GM12874 (cell line): ENCODE measurements at regions not wholly inside any gene's neighbourhood (a gene's known extent, or its start where the extent isn't known, plus 50 kb on each side); places are given as distances from the start of the nearest gene placed in this dataset.

Experiments
- TF ChIP-seq, protein P1 (sequence below): IDR thresholded peaks from 2 replicates; pipeline ENCODE4 v1.5.1; 2011; ENCODE audit warnings: low read depth, mild to moderate bottlenecking, control low read depth, low read length, moderate library complexity; ENCODE audit not compliant: insufficient read depth

DNA sequence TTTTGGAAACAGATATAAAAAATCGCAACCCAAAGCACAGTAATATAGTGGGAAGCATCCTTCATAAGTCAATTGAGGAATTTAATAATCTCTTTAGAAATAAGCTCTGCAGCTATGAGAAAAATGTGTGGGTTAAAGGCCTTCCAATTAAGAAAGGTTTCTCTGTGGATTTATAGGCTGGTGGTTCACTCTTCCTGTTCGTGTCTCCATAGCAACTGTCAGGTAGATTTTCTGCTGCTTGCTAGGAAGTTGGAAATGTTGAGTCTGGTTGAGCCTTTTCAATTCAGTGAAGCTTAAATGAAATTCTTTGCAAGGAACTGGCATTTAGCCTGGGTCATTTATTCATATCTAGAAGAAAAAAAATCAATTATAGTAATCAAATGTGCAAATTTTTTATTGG, 652.8 kb upstream of the CELF2 start:
- TF ChIP-seq, protein P1, sequence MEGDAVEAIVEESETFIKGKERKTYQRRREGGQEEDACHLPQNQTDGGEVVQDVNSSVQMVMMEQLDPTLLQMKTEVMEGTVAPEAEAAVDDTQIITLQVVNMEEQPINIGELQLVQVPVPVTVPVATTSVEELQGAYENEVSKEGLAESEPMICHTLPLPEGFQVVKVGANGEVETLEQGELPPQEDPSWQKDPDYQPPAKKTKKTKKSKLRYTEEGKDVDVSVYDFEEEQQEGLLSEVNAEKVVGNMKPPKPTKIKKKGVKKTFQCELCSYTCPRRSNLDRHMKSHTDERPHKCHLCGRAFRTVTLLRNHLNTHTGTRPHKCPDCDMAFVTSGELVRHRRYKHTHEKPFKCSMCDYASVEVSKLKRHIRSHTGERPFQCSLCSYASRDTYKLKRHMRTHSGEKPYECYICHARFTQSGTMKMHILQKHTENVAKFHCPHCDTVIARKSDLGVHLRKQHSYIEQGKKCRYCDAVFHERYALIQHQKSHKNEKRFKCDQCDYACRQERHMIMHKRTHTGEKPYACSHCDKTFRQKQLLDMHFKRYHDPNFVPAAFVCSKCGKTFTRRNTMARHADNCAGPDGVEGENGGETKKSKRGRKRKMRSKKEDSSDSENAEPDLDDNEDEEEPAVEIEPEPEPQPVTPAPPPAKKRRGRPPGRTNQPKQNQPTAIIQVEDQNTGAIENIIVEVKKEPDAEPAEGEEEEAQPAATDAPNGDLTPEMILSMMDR = no peak

DNA sequence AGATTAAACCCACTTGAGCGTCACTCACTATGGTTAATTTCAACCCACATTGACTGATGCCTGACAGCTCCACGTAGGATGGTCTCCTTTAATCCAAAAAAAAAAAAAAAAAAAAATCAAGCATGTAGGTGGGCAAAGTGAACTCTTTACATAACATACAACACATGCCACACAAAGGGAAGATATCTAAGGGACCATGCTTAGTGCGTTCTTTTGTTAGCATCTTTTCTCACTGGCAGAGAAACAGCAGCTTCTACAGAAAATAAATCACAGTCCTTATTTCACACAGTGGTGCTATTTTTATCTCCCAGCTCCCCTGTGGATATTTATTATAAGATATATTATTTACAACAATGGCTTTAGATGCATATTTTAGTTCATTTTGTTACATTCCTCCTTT, 652.0 kb upstream of the CELF2 start:
- TF ChIP-seq, protein P1 = no peak

DNA sequence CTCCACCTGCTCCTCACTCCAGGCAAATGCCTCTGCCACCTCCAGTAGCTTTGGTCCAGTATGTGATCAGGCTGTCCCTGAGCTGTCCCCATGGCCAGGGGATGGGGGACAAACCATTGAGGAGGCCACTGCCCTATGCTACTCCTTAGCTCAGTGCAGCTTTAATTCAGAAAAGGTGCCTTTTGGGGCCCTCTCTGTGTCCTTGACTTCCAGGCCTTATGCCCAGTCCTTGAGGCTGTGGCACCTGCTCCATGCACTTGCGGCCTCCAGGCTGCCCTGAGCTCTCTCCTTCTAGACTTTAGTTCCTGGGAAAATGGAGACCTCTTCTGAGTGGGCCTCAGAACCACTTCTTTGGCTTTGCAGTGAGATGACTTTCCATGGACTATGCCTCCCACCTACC, 650.8 kb upstream of the CELF2 start:
- TF ChIP-seq, protein P1 = no peak

DNA sequence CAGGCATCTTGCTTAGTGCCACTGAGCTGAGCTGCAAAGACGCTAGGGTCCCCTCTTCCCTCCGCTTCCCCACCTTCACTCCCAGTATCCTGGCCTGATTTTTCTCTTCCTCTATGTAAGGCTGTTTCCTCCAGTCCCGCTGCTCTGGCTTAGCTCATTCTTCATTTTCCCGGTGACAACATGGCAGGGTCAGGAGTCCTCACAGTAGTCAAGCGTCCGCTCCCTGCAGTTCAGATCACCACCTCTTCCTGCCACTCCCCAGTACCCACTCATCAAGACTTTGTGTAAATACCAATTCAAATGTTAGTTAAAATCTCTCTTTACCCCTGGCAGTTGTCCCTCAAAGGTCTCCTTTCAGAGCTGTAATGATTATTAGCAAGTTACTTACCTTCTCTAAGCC, 650.4 kb upstream of the CELF2 start:
- TF ChIP-seq, protein P1 = no peak

DNA sequence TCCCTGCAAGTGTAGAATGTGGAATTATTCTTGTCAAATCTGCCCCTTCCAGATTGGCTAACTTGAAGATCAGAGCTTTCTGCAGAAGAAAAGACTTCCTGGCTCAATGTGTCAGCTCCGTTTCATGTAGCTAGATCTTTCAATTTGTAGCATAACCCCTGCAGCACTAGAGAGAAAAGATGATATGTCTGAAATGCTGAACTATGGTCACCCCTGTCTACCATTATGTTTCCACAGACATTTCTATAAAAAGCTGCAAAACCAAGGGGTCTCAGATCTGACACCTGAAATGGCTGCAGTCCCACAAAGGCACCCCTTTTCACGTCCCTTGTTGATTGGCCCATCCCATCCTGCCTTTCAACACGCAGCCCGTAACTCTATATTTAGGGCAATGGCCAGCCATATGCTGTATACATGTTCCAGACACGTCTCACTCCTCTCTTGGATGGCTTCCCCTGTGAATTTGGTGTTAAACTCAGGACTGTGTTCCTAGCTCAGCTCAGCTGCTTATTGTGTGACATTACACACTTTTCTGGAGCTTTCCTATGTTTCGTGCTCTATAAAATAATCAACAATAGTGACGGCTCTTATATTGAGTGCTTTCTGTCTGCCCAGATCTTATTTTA, 648.6 kb upstream of the CELF2 start:
- TF ChIP-seq, protein P1 = no peak

DNA sequence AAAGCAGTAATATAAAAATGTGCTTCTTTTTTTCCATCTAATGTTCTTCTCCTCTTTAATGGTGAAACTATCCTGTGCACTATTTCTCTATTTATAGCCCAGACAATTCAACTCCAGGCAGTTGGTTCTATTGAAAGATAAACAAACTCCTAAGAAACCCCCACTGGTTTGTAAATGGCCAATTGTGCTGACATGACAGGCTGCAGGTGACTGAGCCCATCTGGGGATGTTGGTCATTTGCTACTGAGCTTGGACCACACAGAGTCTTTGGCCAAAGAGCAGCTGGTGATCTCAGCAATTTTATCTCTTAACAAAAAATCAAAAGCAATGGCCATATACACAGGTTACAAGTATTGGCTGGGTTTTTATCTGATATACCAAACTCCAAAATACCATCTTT, 631.8 kb upstream of the CELF2 start:
- TF ChIP-seq, protein P1 = no peak

DNA sequence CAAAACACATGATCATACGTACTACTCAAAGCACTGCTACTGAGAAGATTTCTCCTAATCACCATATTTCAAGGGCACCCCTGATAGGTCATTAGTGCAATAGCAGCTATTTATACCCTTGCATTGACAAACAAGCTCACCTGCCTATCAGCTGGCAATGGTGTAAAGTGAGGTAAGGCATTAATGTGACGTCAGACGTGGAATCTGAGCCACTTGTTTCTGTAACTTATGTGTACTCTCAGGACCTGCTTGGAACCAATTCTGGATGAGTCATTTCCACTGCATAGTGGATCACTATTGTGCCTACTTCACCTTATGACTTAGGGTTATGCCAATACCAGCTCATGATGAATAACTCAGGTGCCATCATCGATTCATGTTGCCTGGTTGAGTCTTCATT, 628.5 kb upstream of the CELF2 start:
- TF ChIP-seq, protein P1 = no peak

DNA sequence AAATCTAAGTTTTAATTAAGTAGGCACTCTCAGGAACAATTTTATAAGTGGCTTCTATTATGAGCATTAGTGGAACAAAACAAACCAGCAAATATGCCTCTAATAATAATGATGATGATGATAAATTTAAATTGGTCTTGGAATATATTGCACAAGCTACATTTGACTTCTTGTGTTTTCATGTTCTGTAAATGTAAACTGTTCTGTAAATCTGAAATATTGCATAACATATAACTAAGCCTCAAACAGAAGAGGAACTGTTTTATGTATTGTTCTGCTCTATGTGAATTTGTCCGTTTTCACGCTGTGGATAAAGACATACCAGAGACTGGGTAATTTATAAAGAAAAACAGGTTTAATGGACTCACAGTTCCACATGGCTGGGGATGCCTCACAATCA, 625.2 kb upstream of the CELF2 start:
- TF ChIP-seq, protein P1 = no peak
